HG02759 (cell line): ENCODE measurements at regions not wholly inside any gene's neighbourhood (a gene's known extent, or its start where the extent isn't known, plus 50 kb on each side); places are given as distances from the start of the nearest gene placed in this dataset.

Experiments
- ATAC-seq: cut with Tn5 transposase; IDR thresholded peaks from one replicate; pipeline ENCODE4 v1.9.1; 2021; ENCODE audit warnings: mild to moderate bottlenecking, moderate library complexity; ENCODE audit not compliant: unreplicated experiment

GRCh38 chr12:115473257-115473956, 789.4 kb upstream of the TBX3 start:
- ATAC-seq: no peak

DNA sequence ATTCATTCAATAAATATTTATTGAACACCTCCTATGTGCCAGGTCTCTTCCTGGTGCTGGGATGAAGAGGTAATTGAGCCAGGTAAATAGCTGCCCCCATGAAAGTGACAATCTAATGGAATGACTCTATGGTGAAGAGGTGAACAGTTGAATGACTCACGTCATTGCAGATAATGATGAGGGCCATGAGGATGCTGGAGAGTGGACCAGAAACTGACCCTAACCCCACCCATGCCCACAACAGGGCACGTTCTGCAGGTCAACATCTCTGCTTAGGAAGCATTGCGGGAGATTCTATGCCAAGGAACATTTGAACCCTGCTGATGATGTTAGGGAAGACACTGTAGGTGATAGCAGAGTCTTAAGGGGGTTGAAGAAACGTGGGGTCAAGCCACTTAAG, 788.9 kb upstream of the TBX3 start:
- no peak for ATAC-seq

DNA sequence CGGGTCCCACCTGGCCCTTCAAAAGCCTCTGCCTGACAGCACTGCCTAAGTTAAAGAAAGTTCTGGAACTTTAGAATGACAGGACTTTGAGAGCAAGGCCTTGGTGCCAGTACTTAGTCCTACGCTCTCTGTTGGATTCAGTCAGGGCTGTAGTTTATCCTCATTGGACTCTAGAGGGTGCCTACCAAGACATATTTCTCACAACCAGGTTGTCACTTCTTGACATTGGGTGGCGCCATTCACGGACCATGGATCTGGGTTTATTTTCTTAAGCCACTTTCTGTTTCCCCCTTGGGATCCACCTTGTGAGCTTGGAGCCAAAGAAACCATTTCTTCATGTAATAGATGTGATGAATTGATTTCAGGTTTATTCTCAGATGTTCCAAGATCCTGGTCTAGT, 787.0 kb upstream of the TBX3 start:
- ATAC-seq: no peak

GRCh38 chr12:115470526-115470925, 786.6 kb upstream of the TBX3 start:
- ATAC-seq: no peak

- ATAC-seq: no peak
Observed at GRCh38 chr12:115468087-115468510, 784.1 kb upstream of the TBX3 start.

GRCh38 chr12:115467531-115467930, 783.6 kb upstream of the TBX3 start:
- ATAC-seq: no peak

GRCh38 chr12:115466076-115466475, 782.1 kb upstream of the TBX3 start:
- no peak for ATAC-seq

- ATAC-seq: no peak
Observed at GRCh38 chr12:115464661-115465060, 780.7 kb upstream of the TBX3 start.

DNA sequence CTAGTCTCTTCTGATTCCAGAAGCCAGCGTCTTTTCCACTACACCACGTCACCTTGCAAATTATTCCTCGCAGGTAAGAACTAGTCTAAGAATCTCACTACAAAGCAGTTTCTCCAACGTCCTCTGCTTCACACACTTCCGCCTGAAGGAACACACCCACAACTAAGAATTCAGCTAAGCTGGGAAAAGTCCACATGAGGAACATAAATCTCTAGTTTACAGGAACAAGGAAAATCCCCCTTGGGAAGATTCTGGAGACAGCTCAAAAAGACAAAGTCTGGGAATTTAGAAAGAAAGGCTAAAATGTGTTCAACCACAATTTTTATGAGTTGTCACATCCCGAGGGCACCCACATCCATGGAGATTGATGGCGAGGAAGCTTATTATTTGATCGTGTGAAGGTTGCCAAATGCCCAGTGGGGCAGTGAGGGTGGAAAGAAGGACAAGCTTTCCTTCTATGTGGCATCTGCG, 780.2 kb upstream of the TBX3 start:
- no peak for ATAC-seq

- no peak for ATAC-seq
Observed at GRCh38 chr12:115461401-115461800, 777.4 kb upstream of the TBX3 start.

GRCh38 chr12:115457798-115458197, 773.8 kb upstream of the TBX3 start:
- ATAC-seq: no peak

- ATAC-seq: no peak
Observed at GRCh38 chr12:115456946-115457689, 773.1 kb upstream of the TBX3 start.

DNA sequence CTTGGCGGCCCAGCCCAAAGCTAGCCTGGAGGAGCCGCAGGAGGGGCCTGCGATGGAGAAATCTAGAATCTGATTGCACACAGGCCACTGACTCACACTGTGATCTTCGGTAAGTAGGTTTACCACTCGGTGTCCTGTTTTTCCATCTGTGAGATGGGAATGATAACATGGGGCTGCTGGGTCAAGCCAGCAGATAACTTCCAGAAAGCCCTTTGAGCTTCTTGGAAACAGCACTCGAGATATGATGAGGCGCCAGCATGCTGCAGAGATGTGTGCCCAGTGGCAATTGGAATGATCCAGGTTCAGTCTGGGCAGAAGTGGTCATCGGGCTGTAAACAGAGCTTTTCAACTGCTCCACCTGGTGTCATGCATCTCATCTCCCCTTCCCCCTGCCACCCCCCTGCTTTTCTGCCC, 771.3 kb upstream of the TBX3 start:
- ATAC-seq: no peak

- ATAC-seq: no peak
Observed at GRCh38 chr12:115452751-115453281, 768.8 kb upstream of the TBX3 start.

GRCh38 chr12:115451780-115452736, 768.1 kb upstream of the TBX3 start:
- ATAC-seq: no peak

DNA sequence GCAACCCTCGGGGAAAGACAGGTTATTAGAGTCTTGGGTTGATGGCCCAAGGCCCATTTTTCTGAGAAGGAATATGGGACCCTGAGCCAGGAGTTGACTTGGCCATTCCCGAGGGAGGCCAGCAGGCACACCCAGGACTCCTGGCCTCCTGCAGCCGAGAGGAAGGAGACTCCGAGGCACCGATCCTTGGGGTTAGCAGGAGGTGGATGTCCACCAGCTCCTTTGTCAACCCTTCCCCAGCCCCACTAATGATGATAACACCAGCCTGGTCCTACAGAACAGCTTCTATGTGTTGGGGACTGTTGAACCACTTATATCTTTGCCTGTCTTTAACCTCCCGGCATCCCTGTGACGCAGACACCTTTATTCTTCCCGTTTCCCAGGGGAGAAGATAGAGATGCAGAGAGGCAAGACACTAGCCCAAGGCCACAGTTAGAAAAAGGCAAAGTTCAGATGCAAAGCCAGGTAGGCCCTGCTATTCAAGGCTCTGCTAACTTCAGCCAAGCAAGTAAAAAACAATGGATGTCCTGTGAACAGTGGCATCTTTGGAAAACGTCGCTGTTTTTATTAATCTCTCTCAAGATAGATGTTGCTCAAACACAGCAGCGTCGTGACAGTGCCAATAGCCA, 767.3 kb upstream of the TBX3 start:
- no peak for ATAC-seq

DNA sequence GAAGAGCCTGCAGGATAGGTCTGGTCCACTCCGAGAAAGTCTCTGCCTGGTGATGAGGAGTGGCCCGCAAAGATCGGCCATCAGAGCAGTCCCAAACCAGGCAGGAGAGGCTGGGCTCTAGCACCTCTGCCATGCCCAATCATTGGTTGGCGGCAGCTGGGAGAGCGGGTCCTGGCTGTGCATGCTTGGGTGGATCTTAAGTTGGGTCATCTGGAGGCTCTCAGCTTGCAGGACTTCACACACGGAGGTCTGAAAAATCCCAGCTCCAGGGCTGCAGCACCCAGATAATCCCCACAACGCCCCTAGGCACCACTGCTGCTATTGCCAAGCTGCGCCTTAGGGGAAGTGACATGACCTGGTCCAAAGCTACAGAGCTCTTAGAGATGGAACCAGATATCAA, 766.7 kb upstream of the TBX3 start:
- no peak for ATAC-seq

DNA sequence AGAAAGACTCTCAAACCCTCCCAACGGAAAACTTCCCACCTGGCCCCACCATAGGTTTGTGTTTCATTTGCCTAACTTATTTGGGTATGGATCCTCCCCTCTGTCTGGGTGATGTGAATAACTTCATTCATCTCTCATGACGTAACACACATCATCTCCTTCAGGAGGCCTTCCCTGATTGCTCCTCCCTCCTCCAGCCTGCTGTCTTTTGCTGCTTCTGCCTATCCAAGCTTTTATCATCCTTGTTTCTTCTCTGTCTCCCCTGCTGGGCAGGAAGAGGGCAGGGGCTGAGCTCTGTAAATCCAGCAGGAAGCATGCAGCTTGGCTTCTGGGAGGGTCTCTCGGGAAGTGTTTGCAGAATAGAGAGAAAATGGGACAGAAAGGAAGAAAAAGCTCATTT, 766.0 kb upstream of the TBX3 start:
- no peak for ATAC-seq

DNA sequence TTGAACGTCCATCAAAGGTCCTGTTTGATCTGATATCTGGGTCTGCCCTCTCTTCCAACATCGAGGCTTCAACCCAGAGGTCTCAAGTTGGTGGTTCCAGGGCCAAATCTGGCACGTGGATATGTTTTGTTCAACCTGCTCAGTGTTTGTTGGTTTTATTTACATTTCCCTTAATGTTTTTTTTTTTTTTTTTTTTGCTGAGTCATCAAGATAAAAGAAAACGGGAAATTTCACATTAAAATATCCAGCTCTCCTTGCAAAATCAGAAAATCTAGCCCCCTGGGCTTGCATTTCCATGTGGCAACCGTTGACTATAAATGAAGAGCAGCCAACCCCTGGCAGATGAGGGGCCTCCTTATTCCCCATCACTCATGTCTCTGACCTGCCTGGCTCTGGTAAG, 765.6 kb upstream of the TBX3 start:
- no peak for ATAC-seq

GRCh38 chr12:115444346-115444745, 760.4 kb upstream of the TBX3 start:
- no peak for ATAC-seq
